GM23338 (cell line): ENCODE measurements at regions not wholly inside any gene's neighbourhood (a gene's known extent, or its start where the extent isn't known, plus 50 kb on each side); places are given as distances from the start of the nearest gene placed in this dataset.

ENCODE experiments used
- ATAC-seq: fragments of 200-7000 bp; cut with Tn5 transposase; 3 replicates; pipeline ENCODE4 v1.9.1; 2020
- DNase-seq: peaks from one replicate; pipeline ENCODE4 v3.0.0-alpha.2; 2015; ENCODE audit warnings: low spot score
- H2AFZ ChIP-seq: fragments of 200-600 bp; sonication (generic); 2 replicates; pipeline ENCODE4 v1.8.0; 2016; ENCODE audit warnings: antibody characterized with exemption, mild to moderate bottlenecking, moderate library complexity
- H3F3A ChIP-seq: fragments of 200-600 bp; sonication (generic); replicated peaks from 2 replicates; pipeline ENCODE4 v1.8.0; 2017; ENCODE audit warnings: antibody characterized with exemption, mixed run types, low read depth
- H3K27ac ChIP-seq: fragments of 200-600 bp; sonication (generic); 2 replicates; pipeline ENCODE4 v1.6.1; 2016; ENCODE audit warnings: low read depth
- H3K27me3 ChIP-seq: fragments of 200-600 bp; sonication (generic); 2 replicates; pipeline ENCODE4 v1.8.0; 2016; ENCODE audit warnings: mild to moderate bottlenecking, mixed run types, moderate library complexity; ENCODE audit not compliant: insufficient read depth
- H3K36me3 ChIP-seq: fragments of 200-600 bp; sonication (generic); 2 replicates; pipeline ENCODE4 v1.8.0; 2016; ENCODE audit warnings: mild to moderate bottlenecking; ENCODE audit not compliant: insufficient read depth
- H3K4me1 ChIP-seq: fragments of 200-600 bp; sonication (generic); 2 replicates; pipeline ENCODE4 v1.8.0; 2016; ENCODE audit warnings: mild to moderate bottlenecking, moderate library complexity; ENCODE audit not compliant: insufficient read depth
- H3K4me2 ChIP-seq: fragments of 200-600 bp; sonication (generic); 2 replicates; pipeline ENCODE4 v1.7.1; 2017; ENCODE audit warnings: mixed run types
- H3K4me3 ChIP-seq: fragments of 200-600 bp; sonication (generic); 2 replicates; pipeline ENCODE4 v1.6.1; 2016; ENCODE audit warnings: mixed run types
- H3K79me2 ChIP-seq: fragments of 200-600 bp; sonication (generic); replicated peaks from 2 replicates; pipeline ENCODE4 v1.8.0; 2017; ENCODE audit warnings: mild to moderate bottlenecking; ENCODE audit not compliant: insufficient read depth
- H3K9me2 ChIP-seq: fragments of 200-600 bp; sonication (generic); 2 replicates; pipeline ENCODE4 v1.8.0; 2017; ENCODE audit not compliant: insufficient read depth
- H4K20me1 ChIP-seq: fragments of 200-600 bp; sonication (generic); replicated peaks from 2 replicates; pipeline ENCODE4 v1.8.0; 2017; ENCODE audit warnings: mild to moderate bottlenecking; ENCODE audit not compliant: insufficient read depth
- H3K27ac Mint-ChIP-seq: 2 replicates; pipeline ENCODE4 v1.8.0; 2020; ENCODE audit warnings: inconsistent platforms, mild to moderate bottlenecking, moderate library complexity, mixed read lengths
- H3K27me3 Mint-ChIP-seq: 3 replicates; pipeline ENCODE4 v1.8.0; 2022; ENCODE audit warnings: low read depth, mild to moderate bottlenecking, moderate library complexity, mixed read lengths, inconsistent platforms; ENCODE audit not compliant: insufficient read depth, poor library complexity
- H3K36me3 Mint-ChIP-seq: 3 replicates; pipeline ENCODE4 v1.8.0; 2021; ENCODE audit warnings: low read depth, mild to moderate bottlenecking, inconsistent platforms, moderate library complexity, mixed read lengths
- H3K4me1 Mint-ChIP-seq: 3 replicates; pipeline ENCODE4 v1.8.0; 2020; ENCODE audit warnings: mild to moderate bottlenecking, inconsistent platforms, mixed read lengths
- H3K4me3 Mint-ChIP-seq: 3 replicates; pipeline ENCODE4 v1.8.0; 2021; ENCODE audit warnings: moderate library complexity, mild to moderate bottlenecking, inconsistent platforms, mixed read lengths
- H3K9me3 Mint-ChIP-seq: 3 replicates; pipeline ENCODE4 v1.8.0; 2020; ENCODE audit warnings: moderate library complexity, mild to moderate bottlenecking, inconsistent platforms, mixed read lengths
- CREB1 ChIP-seq: fragments of 250-450 bp; sonication (Bioruptor Pico); IDR thresholded peaks from 2 replicates; pipeline ENCODE4 v1.5.0; 2020; ENCODE audit warnings: low read depth, mild to moderate bottlenecking, moderate library complexity
- CTCF ChIP-seq, 2 experiments: fragments of 200-600 bp in 1 of 2; sonication (generic) in 1 of 2; conservative IDR thresholded peaks; 2 replicates each; pipeline versions ENCODE4 v1.5.1 to v1.6.1; 2016 to 2017; ENCODE audit warnings: antibody characterized with exemption in 2 of 2, low read depth in 2 of 2, mild to moderate bottlenecking in 2 of 2, moderate library complexity in 1 of 2
- EZH2 ChIP-seq: fragments of 200-600 bp; sonication (generic); IDR thresholded peaks from one replicate; pipeline ENCODE4 v1.8.0; 2017; ENCODE audit warnings: antibody characterized with exemption, mild to moderate bottlenecking, low read depth; ENCODE audit not compliant: unreplicated experiment
- EZH2phosphoT487 ChIP-seq: fragments of 200-600 bp; sonication (generic); IDR thresholded peaks from one replicate; pipeline ENCODE4 v1.8.1; 2018; ENCODE audit warnings: antibody characterized with exemption; ENCODE audit not compliant: unreplicated experiment
- JUNB ChIP-seq: IDR thresholded peaks from one replicate; pipeline ENCODE4 v1.6.1; 2016; ENCODE audit warnings: antibody characterized with exemption; ENCODE audit not compliant: unreplicated experiment
- NANOG ChIP-seq: IDR thresholded peaks from 2 replicates; pipeline ENCODE4 v1.6.1; 2016; ENCODE audit warnings: antibody characterized with exemption, borderline replicate concordance
- POLR2AphosphoS5 ChIP-seq: IDR thresholded peaks from 2 replicates; pipeline ENCODE4 v1.6.1; 2016; ENCODE audit warnings: antibody characterized with exemption, low read depth
- STAT1 ChIP-seq: IDR thresholded peaks from one replicate; pipeline ENCODE4 v1.6.1; 2016; ENCODE audit warnings: antibody characterized with exemption; ENCODE audit not compliant: unreplicated experiment
- ZNF114 ChIP-seq: fragments of 250-450 bp; sonication (Bioruptor Pico); IDR thresholded peaks from 2 replicates; pipeline ENCODE4 v1.5.0; 2020; ENCODE audit warnings: mild to moderate bottlenecking, moderate library complexity
- ZNF331 ChIP-seq: fragments of 250-450 bp; sonication (Bioruptor Pico); IDR thresholded peaks from 2 replicates; pipeline ENCODE4 v1.5.0; 2020; ENCODE audit warnings: low read depth, mild to moderate bottlenecking, moderate library complexity
- ZNF462 ChIP-seq: fragments of 250-450 bp; sonication (Bioruptor Pico); IDR thresholded peaks from 2 replicates; pipeline ENCODE4 v1.5.0; 2020; ENCODE audit warnings: mild to moderate bottlenecking, moderate library complexity
- TF ChIP-seq, protein P1 (sequence below): IDR thresholded peaks from one replicate; pipeline ENCODE4 v1.6.1; 2018; ENCODE audit warnings: antibody characterized with exemption; ENCODE audit not compliant: unreplicated experiment
- TF ChIP-seq, protein P2 (sequence below): IDR thresholded peaks from 2 replicates; pipeline ENCODE4 v1.6.1; 2016; ENCODE audit warnings: antibody characterized with exemption

DNA sequence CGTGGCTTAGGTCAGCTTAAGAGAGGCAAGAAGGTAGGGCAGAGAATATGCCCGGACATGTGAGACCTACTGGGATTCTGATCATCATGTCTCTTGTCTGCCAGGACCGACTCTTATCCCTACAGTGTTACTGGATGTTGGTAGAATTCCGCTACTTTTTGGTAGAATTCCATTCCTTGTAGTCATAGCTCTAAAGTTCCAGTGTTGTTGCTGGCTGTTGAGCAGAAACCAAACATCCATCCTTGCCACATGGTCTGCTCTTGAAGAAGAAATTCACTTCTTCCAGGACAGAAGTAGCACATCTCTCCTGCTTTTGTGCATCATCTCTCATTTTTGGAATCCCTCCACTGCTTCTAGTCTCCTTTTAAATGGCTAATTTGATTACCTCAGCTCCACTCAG lies 453.7 kb downstream of the RPL10L start:
- no peak overlapping the region for H3K27ac Mint-ChIP-seq
- no peaks in the 10 kb centered on the region for H3K4me1 ChIP-seq
- H3K9me2 ChIP-seq, result no peaks in the 10 kb centered on the region
- H3K4me1 Mint-ChIP-seq, result 0 out of 3 replicates have a peak, but pooled peaks cover 3% of the 10 kb centered on the region
- no peaks in the 10 kb centered on the region for H3F3A ChIP-seq
- no peaks in the 10 kb centered on the region for H4K20me1 ChIP-seq
- DNase-seq (peak; percentile 36), ATAC-seq (no peak; the same call in 2 of the 3 replicates)
- H3K36me3 Mint-ChIP-seq, result no peaks in the 10 kb centered on the region
- H3K4me3 Mint-ChIP-seq, result no peak overlapping the region
- H3K36me3 ChIP-seq, result no peaks in the 10 kb centered on the region
- no peaks in the 10 kb centered on the region for H3K9me3 Mint-ChIP-seq
- no peak overlapping the region for H3K4me2 ChIP-seq
- no peak overlapping the region for H3K4me3 ChIP-seq
- H2AFZ ChIP-seq, result peak overlapping the region; percentile 93
- no peak overlapping the region for H3K27ac ChIP-seq
- TF ChIP-seq STAT1 (no peak), POLR2AphosphoS5 (no peak), ZNF331 (CRISPR knock-in tag) (no peak), NANOG (no peak), CTCF (conservative IDR thresholded peaks at IDR 0.05; ENCODE audit: low read depth in 2 of 2) (no peak), ZNF114 (CRISPR knock-in tag) (no peak), JUNB (no peak), CREB1 (CRISPR knock-in tag) (no peak), EZH2 (no peak), EZH2phosphoT487 (no peak), ZNF462 (no peak)
- TF ChIP-seq, protein P1, sequence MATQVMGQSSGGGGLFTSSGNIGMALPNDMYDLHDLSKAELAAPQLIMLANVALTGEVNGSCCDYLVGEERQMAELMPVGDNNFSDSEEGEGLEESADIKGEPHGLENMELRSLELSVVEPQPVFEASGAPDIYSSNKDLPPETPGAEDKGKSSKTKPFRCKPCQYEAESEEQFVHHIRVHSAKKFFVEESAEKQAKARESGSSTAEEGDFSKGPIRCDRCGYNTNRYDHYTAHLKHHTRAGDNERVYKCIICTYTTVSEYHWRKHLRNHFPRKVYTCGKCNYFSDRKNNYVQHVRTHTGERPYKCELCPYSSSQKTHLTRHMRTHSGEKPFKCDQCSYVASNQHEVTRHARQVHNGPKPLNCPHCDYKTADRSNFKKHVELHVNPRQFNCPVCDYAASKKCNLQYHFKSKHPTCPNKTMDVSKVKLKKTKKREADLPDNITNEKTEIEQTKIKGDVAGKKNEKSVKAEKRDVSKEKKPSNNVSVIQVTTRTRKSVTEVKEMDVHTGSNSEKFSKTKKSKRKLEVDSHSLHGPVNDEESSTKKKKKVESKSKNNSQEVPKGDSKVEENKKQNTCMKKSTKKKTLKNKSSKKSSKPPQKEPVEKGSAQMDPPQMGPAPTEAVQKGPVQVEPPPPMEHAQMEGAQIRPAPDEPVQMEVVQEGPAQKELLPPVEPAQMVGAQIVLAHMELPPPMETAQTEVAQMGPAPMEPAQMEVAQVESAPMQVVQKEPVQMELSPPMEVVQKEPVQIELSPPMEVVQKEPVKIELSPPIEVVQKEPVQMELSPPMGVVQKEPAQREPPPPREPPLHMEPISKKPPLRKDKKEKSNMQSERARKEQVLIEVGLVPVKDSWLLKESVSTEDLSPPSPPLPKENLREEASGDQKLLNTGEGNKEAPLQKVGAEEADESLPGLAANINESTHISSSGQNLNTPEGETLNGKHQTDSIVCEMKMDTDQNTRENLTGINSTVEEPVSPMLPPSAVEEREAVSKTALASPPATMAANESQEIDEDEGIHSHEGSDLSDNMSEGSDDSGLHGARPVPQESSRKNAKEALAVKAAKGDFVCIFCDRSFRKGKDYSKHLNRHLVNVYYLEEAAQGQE, result no peak
- TF ChIP-seq, protein P2, sequence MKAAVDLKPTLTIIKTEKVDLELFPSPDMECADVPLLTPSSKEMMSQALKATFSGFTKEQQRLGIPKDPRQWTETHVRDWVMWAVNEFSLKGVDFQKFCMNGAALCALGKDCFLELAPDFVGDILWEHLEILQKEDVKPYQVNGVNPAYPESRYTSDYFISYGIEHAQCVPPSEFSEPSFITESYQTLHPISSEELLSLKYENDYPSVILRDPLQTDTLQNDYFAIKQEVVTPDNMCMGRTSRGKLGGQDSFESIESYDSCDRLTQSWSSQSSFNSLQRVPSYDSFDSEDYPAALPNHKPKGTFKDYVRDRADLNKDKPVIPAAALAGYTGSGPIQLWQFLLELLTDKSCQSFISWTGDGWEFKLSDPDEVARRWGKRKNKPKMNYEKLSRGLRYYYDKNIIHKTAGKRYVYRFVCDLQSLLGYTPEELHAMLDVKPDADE, result no peak
- no peaks in the 10 kb centered on the region for H3K27me3 ChIP-seq
- no peaks in the 10 kb centered on the region for H3K27me3 Mint-ChIP-seq
- no peaks in the 10 kb centered on the region for H3K79me2 ChIP-seq
